ENCODE measurements at regions not wholly inside any gene's neighbourhood (a gene's known extent, or its start where the extent isn't known, plus 50 kb on each side); places are given as distances from the start of the nearest gene placed in this dataset.

- Histone ChIP-seq H3K27ac (no peak overlapping the region), H3K27me3 (peaks cover 0 to 4% (median 0%) of the 10 kb centered on the region in 3 donors), H3K4me3 (no peak overlapping the region), H3K9me3 (peaks cover 0 to 8% (median 0%) of the 10 kb centered on the region in 4 donors), H3K36me3 (no peaks in the 10 kb centered on the region), H3K4me1 (no peaks in the 10 kb centered on the region)
- TF ChIP-seq POLR2AphosphoS5 (IDR thresholded peaks at IDR 0.05) (no peak), CTCF (IDR thresholded peaks at IDR 0.05) (no peak), POLR2A (IDR thresholded peaks at IDR 0.05) (no peak), EP300 (IDR thresholded peaks at IDR 0.05) (no peak)
- 83 to 90% (median 88%) methylated on average over 3 of the region's 3 CpGs for whole genome bisulfite sequencing, 5 donors
- intact Hi-C loops (cut with DNase I; ENCODE audit: low total_unique reads), result no loop called here
- DNase-seq, result no peak
Observed at GRCh38 chr1:148296511-148296910, 144.4 kb upstream of the NBPF11 start.

GRCh38 chr1:148294116-148294807 lies 142.2 kb upstream of the NBPF11 start:
- no peak overlapping the region for H3K27ac ChIP-seq
- peaks cover 0 to 8% (median 0%) of the 10 kb centered on the region in 4 donors for H3K9me3 ChIP-seq
- H3K4me1 ChIP-seq, result no peaks in the 10 kb centered on the region
- no peak for TF ChIP-seq POLR2A (IDR thresholded peaks at IDR 0.05)
- TF ChIP-seq EP300 (IDR thresholded peaks at IDR 0.05), result no peak
- TF ChIP-seq CTCF (IDR thresholded peaks at IDR 0.05), result no peak
- DNase-seq, result no peak
- peaks cover 0 to 4% (median 0%) of the 10 kb centered on the region in 3 donors for H3K27me3 ChIP-seq
- intact Hi-C loops (cut with DNase I; ENCODE audit: low total_unique reads), result no loop called here
- 66 to 80% (median 67%) methylated on average over 5 of the region's 5 CpGs for WGBS, 5 donors
- H3K4me3 ChIP-seq, result no peak overlapping the region
- no peaks in the 10 kb centered on the region for H3K36me3 ChIP-seq

GRCh38 chr1:148293651-148294050 lies 141.6 kb upstream of the NBPF11 start:
- TF ChIP-seq POLR2A (IDR thresholded peaks at IDR 0.05), result no peak
- TF ChIP-seq CTCF (IDR thresholded peaks at IDR 0.05), result no peak
- no peak for TF ChIP-seq EP300 (IDR thresholded peaks at IDR 0.05)
- no peak for TF ChIP-seq POLR2AphosphoS5 (IDR thresholded peaks at IDR 0.05)
- no peaks in the 10 kb centered on the region for H3K36me3 ChIP-seq
- no peak for DNase-seq
- 61 to 75% (median 68%) methylated on average over 6 of the region's 6 CpGs for WGBS, 5 donors
- H3K4me3 ChIP-seq, result no peak overlapping the region
- intact Hi-C loops (cut with DNase I; ENCODE audit: low total_unique reads), result no loop called here
- H3K27ac ChIP-seq, result no peak overlapping the region
- no peaks in the 10 kb centered on the region for H3K4me1 ChIP-seq
- peaks cover 0 to 8% (median 0%) of the 10 kb centered on the region in 4 donors for H3K9me3 ChIP-seq
- H3K27me3 ChIP-seq, result peaks cover 0 to 4% (median 0%) of the 10 kb centered on the region in 3 donors

- no peaks in the 10 kb centered on the region for H3K36me3 ChIP-seq
- no peak overlapping the region for H3K27ac ChIP-seq
- no peak overlapping the region for H3K4me3 ChIP-seq
- H3K4me1 ChIP-seq, result no peaks in the 10 kb centered on the region
- intact Hi-C loops (cut with DNase I; ENCODE audit: low total_unique reads), result no loop called here
- no peak for DNase-seq
- TF ChIP-seq EP300 (IDR thresholded peaks at IDR 0.05), result no peak
- no peak for TF ChIP-seq CTCF (IDR thresholded peaks at IDR 0.05)
- TF ChIP-seq POLR2AphosphoS5 (IDR thresholded peaks at IDR 0.05), result no peak
- TF ChIP-seq POLR2A (IDR thresholded peaks at IDR 0.05), result no peak
- H3K9me3 ChIP-seq, result peaks cover 0 to 8% (median 0%) of the 10 kb centered on the region in 4 donors
- H3K27me3 ChIP-seq, result peaks cover 0 to 11% (median 0%) of the 10 kb centered on the region in 3 donors
- WGBS, 5 donors, result 54 to 64% (median 58%) methylated on average over 2 of the region's 2 CpGs
Observed at GRCh38 chr1:148292915-148293314, 140.8 kb upstream of the NBPF11 start.
